D341Med (cell line): ENCODE measurements at regions not wholly inside any gene's neighbourhood (a gene's known extent, or its start where the extent isn't known, plus 50 kb on each side); places are given as distances from the start of the nearest gene placed in this dataset.
"Not testable (repeated sequence)": the region's sequence is repeated elsewhere in the genome, so short reads cannot be mapped to it uniquely, and the experiment has no call there.

Experiments
- DNase-seq: peaks from one replicate; pipeline ENCODE4 v3.0.0; 2012; ENCODE audit warnings: low spot score

GRCh38 chr16:55072976-55073375 is 142.3 kb downstream of the IRX5 start:
- DNase-seq: no peak

GRCh38 chr16:55073830-55074229 is 143.2 kb downstream of the IRX5 start:
- no peak for DNase-seq

- DNase-seq: not testable (repeated sequence)
Observed at GRCh38 chr16:55075208-55075607, 144.5 kb downstream of the IRX5 start.

GRCh38 chr16:55076053-55076452 is 145.4 kb downstream of the IRX5 start:
- no peak for DNase-seq

- DNase-seq: no peak
Observed at GRCh38 chr16:55077266-55077665, 146.6 kb downstream of the IRX5 start.

GRCh38 chr16:55078153-55078552 is 147.5 kb downstream of the IRX5 start:
- DNase-seq: no peak

- no peak for DNase-seq
Observed at GRCh38 chr16:55078699-55079410, 148.2 kb downstream of the IRX5 start.

- no peak for DNase-seq
Observed at GRCh38 chr16:55081622-55082590, 151.2 kb downstream of the IRX5 start.

GRCh38 chr16:55082591-55082976 is 151.9 kb downstream of the IRX5 start:
- DNase-seq: no peak

GRCh38 chr16:55083052-55083451 is 152.4 kb downstream of the IRX5 start:
- DNase-seq: no peak

- DNase-seq: no peak
Observed at GRCh38 chr16:55088098-55088497, 157.4 kb downstream of the IRX5 start.

GRCh38 chr16:55089600-55089999 is 158.9 kb downstream of the IRX5 start:
- DNase-seq: no peak

- DNase-seq: no peak
Observed at GRCh38 chr16:55091213-55091870, 160.7 kb downstream of the IRX5 start.

GRCh38 chr16:55091871-55092230 is 161.2 kb downstream of the IRX5 start:
- DNase-seq: no peak

- no peak for DNase-seq
Observed at GRCh38 chr16:55100100-55100499, 169.4 kb downstream of the IRX5 start.

GRCh38 chr16:55101026-55101425 is 170.4 kb downstream of the IRX5 start:
- DNase-seq: no peak

GRCh38 chr16:55102077-55102476 is 171.4 kb downstream of the IRX5 start:
- no peak for DNase-seq

- no peak for DNase-seq
Observed at GRCh38 chr16:55102531-55102930, 171.9 kb downstream of the IRX5 start.

GRCh38 chr16:55107851-55108250 is 177.2 kb downstream of the IRX5 start:
- no peak for DNase-seq

GRCh38 chr16:55113210-55113609 is 182.5 kb downstream of the IRX5 start:
- DNase-seq: no peak

- DNase-seq: no peak
Observed at GRCh38 chr16:55115506-55115905, 184.8 kb downstream of the IRX5 start.

- no peak for DNase-seq
Observed at GRCh38 chr16:55116165-55116920, 185.7 kb downstream of the IRX5 start.
